Fibroblast of the aortic adventitia (primary cell): ENCODE measurements at regions not wholly inside any gene's neighbourhood (a gene's known extent, or its start where the extent isn't known, plus 50 kb on each side); places are given as distances from the start of the nearest gene placed in this dataset.
A peak's percentile ranks its signal among the peaks of the same experiment; 100 is the strongest.

ENCODE experiments used
- DNase-seq: peaks from one replicate; pipeline ENCODE4 v3.0.0-alpha.2; 2010; ENCODE audit warnings: low read depth
- H3K4me3 ChIP-seq: 2 replicates; pipeline ENCODE4 v1.5.1; 2011; ENCODE audit warnings: low read depth, mild to moderate bottlenecking, control low read depth, low read length, moderate library complexity
- CTCF ChIP-seq: IDR thresholded peaks from 2 replicates; pipeline ENCODE4 v1.5.1; 2011; ENCODE audit warnings: mild to moderate bottlenecking, low read length, control low read depth, inconsistent platforms; ENCODE audit not compliant: insufficient read depth

GRCh38 chr9:82164159-82164558, 175.6 kb downstream of the SPATA31D1 start:
- DNase-seq = no peak
- TF ChIP-seq CTCF = no peak
- H3K4me3 ChIP-seq = no peak overlapping the region

GRCh38 chr9:82167296-82167695, 178.7 kb downstream of the SPATA31D1 start:
- TF ChIP-seq CTCF = no peak

GRCh38 chr9:82168585-82168984, 180.0 kb downstream of the SPATA31D1 start:
- DNase-seq = peak; percentile 32
- H3K4me3 ChIP-seq = no peak overlapping the region
- no peak for TF ChIP-seq CTCF

More at GRCh38 chr9:82167296-82167695, 178.7 kb downstream of the SPATA31D1 start:
- H3K4me3 ChIP-seq = no peak overlapping the region
- DNase-seq = no peak

GRCh38 chr9:82170866-82171265, 182.3 kb downstream of the SPATA31D1 start:
- no peak overlapping the region for H3K4me3 ChIP-seq
- no peak for DNase-seq
- no peak for TF ChIP-seq CTCF

- no peak overlapping the region for H3K4me3 ChIP-seq
- no peak for TF ChIP-seq CTCF
- no peak for DNase-seq
These were observed 182.7 kb downstream of the SPATA31D1 start for GRCh38 chr9:82171271-82171670.

- TF ChIP-seq CTCF = no peak
These were observed 192.1 kb downstream of the SPATA31D1 start for GRCh38 chr9:82180711-82181110.

GRCh38 chr9:82183181-82183860, 194.7 kb downstream of the SPATA31D1 start:
- DNase-seq = peak; percentile 30
- H3K4me3 ChIP-seq = no peak overlapping the region
- TF ChIP-seq CTCF = no peak

More at GRCh38 chr9:82180711-82181110, 192.1 kb downstream of the SPATA31D1 start:
- no peak for DNase-seq
- H3K4me3 ChIP-seq = no peak overlapping the region
